CD14-positive monocyte (primary cell): ENCODE measurements at regions not wholly inside any gene's neighbourhood (a gene's known extent, or its start where the extent isn't known, plus 50 kb on each side); places are given as distances from the start of the nearest gene placed in this dataset.

ENCODE experiments used
- DNase-seq, 3 donors: peaks; one replicate each; pipeline ENCODE4 v3.0.0-alpha.2; 2011 to 2022
- H2AFZ ChIP-seq: 2 replicates; pipeline ENCODE4 v1.6.0; 2012; ENCODE audit warnings: mild to moderate bottlenecking, low read depth, low read length, inconsistent platforms; ENCODE audit not compliant: insufficient read depth, poor library complexity, severe bottlenecking
- H3K27ac ChIP-seq, 2 donors: 1 replicate in 1 of 2; 2 replicates in 1 of 2; pipeline ENCODE4 v1.5.1; 2012 to 2013; ENCODE audit warnings: low read length in 2 of 2, control low read depth in 1 of 2, inconsistent platforms in 1 of 2, low read depth in 1 of 2, mild to moderate bottlenecking in 1 of 2
- H3K27me3 ChIP-seq, 2 donors: one replicate each; pipeline versions ENCODE4 v1.6.0 to v1.6.1; 2011 to 2013; ENCODE audit warnings: low read length in 2 of 2; ENCODE audit not compliant: control insufficient read depth in 2 of 2, insufficient read depth in 2 of 2
- H3K36me3 ChIP-seq, 2 donors: replicated peaks in 1 of 2; 1 replicate in 1 of 2; 2 replicates in 1 of 2; pipeline versions ENCODE4 v1.5.1 to v1.6.1; 2012 to 2013; ENCODE audit warnings: low read length in 2 of 2, control low read depth in 1 of 2, inconsistent platforms in 1 of 2, mild to moderate bottlenecking in 1 of 2; ENCODE audit not compliant: insufficient read depth in 2 of 2, control insufficient read depth in 1 of 2
- H3K4me1 ChIP-seq, 2 donors: 1 replicate in 1 of 2; 2 replicates in 1 of 2; pipeline versions ENCODE4 v1.5.1 to v1.6.1; 2012 to 2013; ENCODE audit warnings: low read length in 2 of 2, control low read depth in 1 of 2, inconsistent platforms in 1 of 2, mild to moderate bottlenecking in 1 of 2, moderate library complexity in 1 of 2; ENCODE audit not compliant: insufficient read depth in 2 of 2, control insufficient read depth in 1 of 2
- H3K4me2 ChIP-seq: replicated peaks from 2 replicates; pipeline ENCODE3; 2012; ENCODE audit warnings: low read length, moderate library complexity, mild to moderate bottlenecking; ENCODE audit not compliant: poor library complexity, severe bottlenecking; ENCODE audit errors: extremely low read depth
- H3K4me3 ChIP-seq, 3 experiments: fragments of 200-600 bp in 1 of 3; sonication (generic) in 1 of 3; replicated peaks in 1 of 3; 1 replicate in 2 of 3; 2 replicates in 1 of 3; pipeline ENCODE4 v1.5.1; 2011 to 2013; ENCODE audit warnings: low read length in 3 of 3, mild to moderate bottlenecking in 3 of 3, control low read depth in 2 of 3, low read depth in 2 of 3, inconsistent platforms in 1 of 3, moderate library complexity in 1 of 3
- H3K79me2 ChIP-seq: 2 replicates; pipeline ENCODE4 v1.6.0; 2012; ENCODE audit warnings: mild to moderate bottlenecking, control low read depth, inconsistent platforms, low read length, moderate library complexity; ENCODE audit not compliant: insufficient read depth
- H3K9ac ChIP-seq: 2 replicates; pipeline ENCODE4 v1.6.0; 2017; ENCODE audit warnings: low read length, mild to moderate bottlenecking; ENCODE audit not compliant: insufficient read depth, poor library complexity, severe bottlenecking
- H3K9me3 ChIP-seq, 2 donors: replicated peaks in 1 of 2; 1 replicate in 1 of 2; 2 replicates in 1 of 2; pipeline versions ENCODE4 v1.5.1 to v1.6.1; 2012 to 2013; ENCODE audit warnings: low read length in 2 of 2, control low read depth in 1 of 2; ENCODE audit not compliant: control insufficient read depth in 1 of 2, insufficient read depth in 1 of 2
- H4K20me1 ChIP-seq: 2 replicates; pipeline ENCODE4 v1.6.0; 2012; ENCODE audit warnings: mild to moderate bottlenecking, low read length, control low read depth, moderate library complexity; ENCODE audit not compliant: insufficient read depth
- H3K27ac Mint-ChIP-seq, 7 donors: one replicate each; pipeline ENCODE4 v1.8.0; 2020; ENCODE audit warnings: mild to moderate bottlenecking in 7 of 7, mixed read lengths in 7 of 7, moderate library complexity in 6 of 7, inconsistent platforms in 2 of 7
- H3K27me3 Mint-ChIP-seq, 3 donors: one replicate each; pipeline ENCODE4 v1.8.0; 2021 to 2022; ENCODE audit warnings: low read depth in 3 of 3, mild to moderate bottlenecking in 3 of 3, mixed read lengths in 3 of 3, moderate library complexity in 3 of 3, inconsistent platforms in 1 of 3
- H3K36me3 Mint-ChIP-seq, 2 donors: one replicate each; pipeline ENCODE4 v1.8.0; 2020; ENCODE audit warnings: mixed read lengths in 2 of 2, inconsistent platforms in 1 of 2, mild to moderate bottlenecking in 1 of 2
- H3K4me1 Mint-ChIP-seq: one replicate; pipeline ENCODE4 v1.8.0; 2020; ENCODE audit warnings: mild to moderate bottlenecking, mixed read lengths
- H3K4me3 Mint-ChIP-seq, 2 donors: one replicate each; pipeline ENCODE4 v1.8.0; 2020; ENCODE audit warnings: mild to moderate bottlenecking in 2 of 2, mixed read lengths in 2 of 2, moderate library complexity in 1 of 2
- H3K9me3 Mint-ChIP-seq, 7 donors: one replicate each; pipeline ENCODE4 v1.8.0; 2020 to 2022; ENCODE audit warnings: mixed read lengths in 7 of 7, mild to moderate bottlenecking in 6 of 7, moderate library complexity in 6 of 7, inconsistent platforms in 2 of 7
- WGBS: methylation state at CpG from one replicate; pipeline ENCODE4 v1.1.5; 2013; ENCODE audit warnings: missing lambda C conversion rate; ENCODE audit not compliant: insufficient coverage; 5-methylcytosine and 5-hydroxymethylcytosine counted together
- intact Hi-C, 2 donors: fragments of 100-400 bp; cut with micrococcal nuclease; formaldehyde crosslinking; loops; one replicate each; pipeline versions ENCODE4 v1.15.0 to v1.15.1; 2023
- TF ChIP-seq, protein P1 (sequence below): fragments of 200-600 bp; IDR thresholded peaks from one replicate; pipeline ENCODE4 v1.8.0; 2022; ENCODE audit warnings: antibody characterized with exemption, mild to moderate bottlenecking

GRCh38 chrY:12459965-12460364, 241.1 kb upstream of the USP9Y start:
- no CpG with 5 or more reads among the region's 1 CpG for WGBS
- Histone ChIP-seq H3K27me3 (no peaks in the 10 kb centered on the region), H3K27ac (no peak overlapping the region), H3K4me1 (no peaks in the 10 kb centered on the region), H3K9ac (no peak overlapping the region), H3K79me2 (no peaks in the 10 kb centered on the region), H3K9me3 (no peaks in the 10 kb centered on the region), H2AFZ (no peak overlapping the region), H3K4me2 (no peak overlapping the region), H4K20me1 (no peaks in the 10 kb centered on the region), H3K4me3 (no peak overlapping the region), H3K36me3 (no peaks in the 10 kb centered on the region)
- H3K4me1 Mint-ChIP-seq, result no peaks in the 10 kb centered on the region
- intact Hi-C loops, result no loop called here
- TF ChIP-seq, protein P1, sequence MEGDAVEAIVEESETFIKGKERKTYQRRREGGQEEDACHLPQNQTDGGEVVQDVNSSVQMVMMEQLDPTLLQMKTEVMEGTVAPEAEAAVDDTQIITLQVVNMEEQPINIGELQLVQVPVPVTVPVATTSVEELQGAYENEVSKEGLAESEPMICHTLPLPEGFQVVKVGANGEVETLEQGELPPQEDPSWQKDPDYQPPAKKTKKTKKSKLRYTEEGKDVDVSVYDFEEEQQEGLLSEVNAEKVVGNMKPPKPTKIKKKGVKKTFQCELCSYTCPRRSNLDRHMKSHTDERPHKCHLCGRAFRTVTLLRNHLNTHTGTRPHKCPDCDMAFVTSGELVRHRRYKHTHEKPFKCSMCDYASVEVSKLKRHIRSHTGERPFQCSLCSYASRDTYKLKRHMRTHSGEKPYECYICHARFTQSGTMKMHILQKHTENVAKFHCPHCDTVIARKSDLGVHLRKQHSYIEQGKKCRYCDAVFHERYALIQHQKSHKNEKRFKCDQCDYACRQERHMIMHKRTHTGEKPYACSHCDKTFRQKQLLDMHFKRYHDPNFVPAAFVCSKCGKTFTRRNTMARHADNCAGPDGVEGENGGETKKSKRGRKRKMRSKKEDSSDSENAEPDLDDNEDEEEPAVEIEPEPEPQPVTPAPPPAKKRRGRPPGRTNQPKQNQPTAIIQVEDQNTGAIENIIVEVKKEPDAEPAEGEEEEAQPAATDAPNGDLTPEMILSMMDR, result no peak
- no peak overlapping the region for H3K4me3 Mint-ChIP-seq
- no peaks in the 10 kb centered on the region for H3K27me3 Mint-ChIP-seq
- H3K27ac Mint-ChIP-seq, result no peak overlapping the region
- H3K36me3 Mint-ChIP-seq, result no peaks in the 10 kb centered on the region
- no peak for DNase-seq
- H3K9me3 Mint-ChIP-seq, result no peaks in the 10 kb centered on the region

GRCh38 chrY:12464155-12464554, 236.9 kb upstream of the USP9Y start:
- Histone ChIP-seq H3K27me3 (no peaks in the 10 kb centered on the region), H4K20me1 (no peaks in the 10 kb centered on the region), H3K79me2 (no peaks in the 10 kb centered on the region), H2AFZ (no peak overlapping the region), H3K4me3 (no peak overlapping the region), H3K9me3 (peaks cover 0 to 3% of the 10 kb centered on the region in 2 donors), H3K4me2 (no peak overlapping the region), H3K4me1 (no peaks in the 10 kb centered on the region), H3K36me3 (no peaks in the 10 kb centered on the region), H3K9ac (no peak overlapping the region), H3K27ac (no peak overlapping the region)
- intact Hi-C loops, result no loop called here
- Mint-ChIP-seq H3K27ac (no peak overlapping the region), H3K9me3 (peaks cover 0 to 5% (median 0%) of the 10 kb centered on the region in 7 donors), H3K4me1 (no peaks in the 10 kb centered on the region), H3K27me3 (no peaks in the 10 kb centered on the region), H3K36me3 (no peaks in the 10 kb centered on the region), H3K4me3 (no peak overlapping the region)
- WGBS, result no CpG with 5 or more reads among the region's 4 CpGs
- no peak for DNase-seq
- TF ChIP-seq, protein P1, result no peak
